ENCODE measurements at regions not wholly inside any gene's neighbourhood (a gene's known extent, or its start where the extent isn't known, plus 50 kb on each side); places are given as distances from the start of the nearest gene placed in this dataset.

DNA sequence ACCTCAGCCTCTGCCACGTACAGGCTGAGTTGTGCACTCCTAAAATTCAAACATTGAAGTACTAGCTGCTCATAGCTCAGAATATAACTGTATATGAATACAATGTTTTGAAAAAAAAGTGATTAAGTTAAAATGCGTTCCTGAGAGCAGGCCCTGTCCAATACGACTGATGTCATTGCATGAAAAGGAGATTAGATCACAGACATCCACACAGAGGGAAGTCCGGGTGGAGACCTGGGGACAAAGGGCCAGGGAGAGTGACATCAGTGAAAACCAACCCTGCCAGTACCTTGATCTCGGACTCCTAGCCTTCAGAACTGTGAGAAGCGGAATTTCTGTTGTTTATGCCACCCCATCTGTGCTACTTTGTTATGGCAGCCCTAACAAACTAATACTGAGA lies 311.4 kb upstream of the NR2F2 start:
- H3K9me3 ChIP-seq, result no peaks in the 10 kb centered on the region
- H3K4me1 ChIP-seq, result no peaks in the 10 kb centered on the region
- no peak overlapping the region for H3K4me3 ChIP-seq
- DNase-seq (ENCODE audit: low spot score in 2 of 2), result no peak
- H3K27ac ChIP-seq, result no peak overlapping the region
- TF ChIP-seq POLR2A (IDR thresholded peaks at IDR 0.05), result no peak
- TF ChIP-seq POLR2AphosphoS5 (IDR thresholded peaks at IDR 0.05), result no peak
- whole genome bisulfite sequencing, result 77% methylated on average over 6 of the region's 6 CpGs
- no peaks in the 10 kb centered on the region for H3K27me3 ChIP-seq
- no peaks in the 10 kb centered on the region for H3K36me3 ChIP-seq

DNA sequence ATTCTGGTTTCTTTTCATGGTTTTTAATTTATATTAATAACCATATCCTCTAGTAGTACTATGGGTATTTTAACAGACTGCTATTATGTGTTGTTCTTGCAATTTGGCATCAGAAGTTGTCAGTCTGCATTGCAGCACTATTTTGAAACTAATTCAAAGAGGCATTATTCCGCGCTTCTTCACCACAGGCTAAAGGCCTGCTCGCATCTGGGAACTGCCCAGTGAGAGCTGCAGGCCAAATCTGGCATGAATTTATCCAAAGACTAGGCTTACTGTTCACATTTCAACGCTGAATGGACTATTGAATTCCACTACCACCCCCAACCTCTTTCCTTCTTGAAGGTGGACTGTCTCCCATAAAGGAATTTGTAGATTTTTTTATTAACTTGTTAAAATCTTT lies 310.4 kb upstream of the NR2F2 start:
- no peak overlapping the region for H3K27ac ChIP-seq
- no peaks in the 10 kb centered on the region for H3K9me3 ChIP-seq
- no peak overlapping the region for H3K4me3 ChIP-seq
- TF ChIP-seq POLR2A (IDR thresholded peaks at IDR 0.05), result no peak
- TF ChIP-seq POLR2AphosphoS5 (IDR thresholded peaks at IDR 0.05), result no peak
- TF ChIP-seq, protein P1, sequence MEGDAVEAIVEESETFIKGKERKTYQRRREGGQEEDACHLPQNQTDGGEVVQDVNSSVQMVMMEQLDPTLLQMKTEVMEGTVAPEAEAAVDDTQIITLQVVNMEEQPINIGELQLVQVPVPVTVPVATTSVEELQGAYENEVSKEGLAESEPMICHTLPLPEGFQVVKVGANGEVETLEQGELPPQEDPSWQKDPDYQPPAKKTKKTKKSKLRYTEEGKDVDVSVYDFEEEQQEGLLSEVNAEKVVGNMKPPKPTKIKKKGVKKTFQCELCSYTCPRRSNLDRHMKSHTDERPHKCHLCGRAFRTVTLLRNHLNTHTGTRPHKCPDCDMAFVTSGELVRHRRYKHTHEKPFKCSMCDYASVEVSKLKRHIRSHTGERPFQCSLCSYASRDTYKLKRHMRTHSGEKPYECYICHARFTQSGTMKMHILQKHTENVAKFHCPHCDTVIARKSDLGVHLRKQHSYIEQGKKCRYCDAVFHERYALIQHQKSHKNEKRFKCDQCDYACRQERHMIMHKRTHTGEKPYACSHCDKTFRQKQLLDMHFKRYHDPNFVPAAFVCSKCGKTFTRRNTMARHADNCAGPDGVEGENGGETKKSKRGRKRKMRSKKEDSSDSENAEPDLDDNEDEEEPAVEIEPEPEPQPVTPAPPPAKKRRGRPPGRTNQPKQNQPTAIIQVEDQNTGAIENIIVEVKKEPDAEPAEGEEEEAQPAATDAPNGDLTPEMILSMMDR (IDR thresholded peaks at IDR 0.05), result no peak
- TF ChIP-seq EP300 (IDR thresholded peaks at IDR 0.05), result no peak
- no peak for DNase-seq (ENCODE audit: low spot score in 2 of 2)
- no peaks in the 10 kb centered on the region for H3K27me3 ChIP-seq
- 52% methylated on average over 4 of the region's 4 CpGs for WGBS
- H3K36me3 ChIP-seq, result no peaks in the 10 kb centered on the region
- no peaks in the 10 kb centered on the region for H3K4me1 ChIP-seq

DNA sequence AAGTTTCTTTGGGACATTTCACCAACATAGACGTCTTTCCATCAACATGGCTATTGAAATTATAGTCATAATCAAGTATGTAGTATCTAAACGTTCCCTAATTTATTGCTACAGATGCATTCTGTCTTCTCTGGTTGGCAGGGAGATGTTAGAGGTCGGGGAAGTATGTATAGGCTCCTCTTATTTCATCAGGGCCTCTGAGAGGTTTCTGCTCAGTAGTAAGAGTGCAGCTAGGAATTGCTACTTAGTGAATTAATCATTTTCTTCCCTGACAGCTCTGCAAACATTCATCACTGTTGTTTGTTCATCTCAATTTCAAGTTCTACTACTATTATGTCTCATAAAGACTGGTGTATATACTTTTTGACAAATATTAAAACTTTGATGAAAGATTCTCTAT lies 309.7 kb upstream of the NR2F2 start:
- H3K4me3 ChIP-seq, result no peak overlapping the region
- no peaks in the 10 kb centered on the region for H3K9me3 ChIP-seq
- H3K4me1 ChIP-seq, result no peaks in the 10 kb centered on the region
- TF ChIP-seq EP300 (IDR thresholded peaks at IDR 0.05) (no peak), POLR2AphosphoS5 (IDR thresholded peaks at IDR 0.05) (no peak), POLR2A (IDR thresholded peaks at IDR 0.05) (no peak)
- TF ChIP-seq, protein P1 (IDR thresholded peaks at IDR 0.05), result no peak
- no peaks in the 10 kb centered on the region for H3K27me3 ChIP-seq
- no peak overlapping the region for H3K27ac ChIP-seq
- WGBS, result 75% methylated on average over 3 of the region's 3 CpGs
- no peak for DNase-seq (ENCODE audit: low spot score in 2 of 2)
- H3K36me3 ChIP-seq, result no peaks in the 10 kb centered on the region

DNA sequence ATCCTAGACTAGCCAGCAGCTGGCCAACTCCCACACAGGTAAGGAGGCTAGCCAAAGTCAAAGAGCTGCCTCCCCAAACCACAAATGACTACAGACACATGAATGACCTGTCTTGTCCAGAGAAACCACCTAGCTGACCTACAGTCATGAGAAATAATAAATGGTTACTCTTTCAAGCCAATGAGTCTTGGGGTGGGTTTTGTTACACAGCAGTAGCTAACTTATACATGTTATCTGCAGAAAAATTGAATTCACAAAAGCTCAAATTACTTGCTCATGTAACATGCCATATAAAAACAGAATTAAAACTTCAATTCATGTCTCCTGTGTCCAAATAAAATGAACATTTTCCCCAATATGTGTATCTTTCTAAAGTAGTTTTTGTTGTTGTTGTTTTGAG lies 307.4 kb upstream of the NR2F2 start:
- TF ChIP-seq POLR2A (IDR thresholded peaks at IDR 0.05), result no peak
- TF ChIP-seq, protein P1 (IDR thresholded peaks at IDR 0.05), result no peak
- TF ChIP-seq EP300 (IDR thresholded peaks at IDR 0.05), result no peak
- TF ChIP-seq POLR2AphosphoS5 (IDR thresholded peaks at IDR 0.05), result no peak
- Histone ChIP-seq H3K4me1 (no peaks in the 10 kb centered on the region), H3K27me3 (no peaks in the 10 kb centered on the region), H3K4me3 (no peak overlapping the region), H3K36me3 (no peaks in the 10 kb centered on the region), H3K9me3 (no peaks in the 10 kb centered on the region), H3K27ac (no peak overlapping the region)
- no peak for DNase-seq (ENCODE audit: low spot score in 2 of 2)

DNA sequence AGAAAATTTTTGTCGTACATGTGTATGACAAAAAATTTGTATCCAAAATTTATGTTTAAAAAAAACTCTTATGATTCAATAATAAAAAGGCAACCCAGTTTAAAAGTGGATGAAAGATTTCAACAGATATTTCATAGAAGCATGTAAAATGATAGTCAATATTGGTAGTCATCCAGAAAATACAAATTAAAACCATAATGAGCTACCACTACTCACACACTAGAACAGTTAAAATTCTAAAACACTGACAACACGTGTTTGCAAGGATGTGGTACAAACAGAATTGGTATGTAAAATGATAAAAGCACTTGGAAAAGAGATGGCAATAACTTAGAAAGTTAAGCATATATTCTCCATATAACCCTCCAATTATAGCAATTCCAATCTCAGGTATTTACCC lies 303.0 kb upstream of the NR2F2 start:
- 66% methylated on average over 2 of the region's 2 CpGs for WGBS
- no peaks in the 10 kb centered on the region for H3K27me3 ChIP-seq
- H3K4me3 ChIP-seq, result no peak overlapping the region
- no peaks in the 10 kb centered on the region for H3K9me3 ChIP-seq
- no peaks in the 10 kb centered on the region for H3K4me1 ChIP-seq
- no peaks in the 10 kb centered on the region for H3K36me3 ChIP-seq
- no peak overlapping the region for H3K27ac ChIP-seq
- DNase-seq (ENCODE audit: low spot score in 2 of 2), result no peak
- TF ChIP-seq, protein P1 (IDR thresholded peaks at IDR 0.05), result no peak
- no peak for TF ChIP-seq EP300 (IDR thresholded peaks at IDR 0.05)
- TF ChIP-seq POLR2AphosphoS5 (IDR thresholded peaks at IDR 0.05), result no peak
- no peak for TF ChIP-seq POLR2A (IDR thresholded peaks at IDR 0.05)

DNA sequence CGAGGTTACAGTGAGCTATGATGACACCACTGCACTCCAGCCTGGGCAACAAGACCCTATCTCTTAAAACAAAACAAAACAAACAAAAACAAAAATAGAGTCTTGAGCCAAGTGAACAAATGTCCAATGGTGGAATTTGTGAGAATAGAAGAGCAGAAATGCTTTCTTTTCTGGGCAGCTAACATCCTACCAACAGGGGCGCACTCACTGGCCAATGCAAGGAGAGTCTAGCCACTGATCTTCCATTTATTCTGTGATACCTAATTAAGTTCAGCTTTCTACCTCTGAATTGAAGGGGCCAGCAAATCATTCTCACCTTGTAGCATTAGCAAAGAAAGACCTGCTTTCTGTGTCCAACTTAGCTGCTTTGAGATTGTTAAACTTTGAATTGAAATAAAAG lies 301.9 kb upstream of the NR2F2 start:
- Histone ChIP-seq H3K36me3 (no peaks in the 10 kb centered on the region), H3K9me3 (no peaks in the 10 kb centered on the region), H3K27me3 (no peaks in the 10 kb centered on the region), H3K4me1 (no peaks in the 10 kb centered on the region), H3K4me3 (no peak overlapping the region), H3K27ac (no peak overlapping the region)
- WGBS, result 89% methylated on average over 2 of the region's 2 CpGs
- TF ChIP-seq POLR2AphosphoS5 (IDR thresholded peaks at IDR 0.05) (no peak), EP300 (IDR thresholded peaks at IDR 0.05) (no peak), POLR2A (IDR thresholded peaks at IDR 0.05) (no peak)
- TF ChIP-seq, protein P1 (IDR thresholded peaks at IDR 0.05), result no peak
- no peak for DNase-seq (ENCODE audit: low spot score in 2 of 2)

Data from suprapubic skin (tissue), 4 donors.